GM12891 (cell line): ENCODE measurements at regions not wholly inside any gene's neighbourhood (a gene's known extent, or its start where the extent isn't known, plus 50 kb on each side); places are given as distances from the start of the nearest gene placed in this dataset.

Experiments used
- DNase-seq: peaks from one replicate; pipeline ENCODE4 v3.0.0; 2011; ENCODE audit warnings: low spot score; ENCODE audit not compliant: insufficient read length
- FAIRE-seq: peaks from 2 replicates; lab custom pipeline; 2011; peaks lifted over from hg19 to GRCh38; lab: Jason Lieb, UNC
- PAX5 ChIP-seq: IDR thresholded peaks from 2 replicates; pipeline ENCODE4 v1.6.1; 2011; ENCODE audit warnings: low read length, moderate library complexity, mild to moderate bottlenecking; ENCODE audit not compliant: insufficient read depth, severe bottlenecking
- POLR2A ChIP-seq: IDR thresholded peaks from 2 replicates; pipeline ENCODE4 v1.6.1; 2011; ENCODE audit warnings: low read depth, low read length, control low read depth
- POLR2AphosphoS5 ChIP-seq: IDR thresholded peaks from 2 replicates; pipeline ENCODE4 v1.6.1; 2011; ENCODE audit warnings: low read depth, low read length, control low read depth
- POU2F2 ChIP-seq: IDR thresholded peaks from 2 replicates; pipeline ENCODE4 v1.6.1; 2011; ENCODE audit warnings: low read depth, mild to moderate bottlenecking, control low read depth, low read length, moderate library complexity
- SPI1 ChIP-seq: IDR thresholded peaks from 2 replicates; pipeline ENCODE4 v1.6.1; 2011; ENCODE audit warnings: low read depth, low read length, control low read depth
- TAF1 ChIP-seq: IDR thresholded peaks from 2 replicates; pipeline ENCODE4 v1.6.1; 2011; ENCODE audit warnings: low read depth, low read length, control low read depth

DNA sequence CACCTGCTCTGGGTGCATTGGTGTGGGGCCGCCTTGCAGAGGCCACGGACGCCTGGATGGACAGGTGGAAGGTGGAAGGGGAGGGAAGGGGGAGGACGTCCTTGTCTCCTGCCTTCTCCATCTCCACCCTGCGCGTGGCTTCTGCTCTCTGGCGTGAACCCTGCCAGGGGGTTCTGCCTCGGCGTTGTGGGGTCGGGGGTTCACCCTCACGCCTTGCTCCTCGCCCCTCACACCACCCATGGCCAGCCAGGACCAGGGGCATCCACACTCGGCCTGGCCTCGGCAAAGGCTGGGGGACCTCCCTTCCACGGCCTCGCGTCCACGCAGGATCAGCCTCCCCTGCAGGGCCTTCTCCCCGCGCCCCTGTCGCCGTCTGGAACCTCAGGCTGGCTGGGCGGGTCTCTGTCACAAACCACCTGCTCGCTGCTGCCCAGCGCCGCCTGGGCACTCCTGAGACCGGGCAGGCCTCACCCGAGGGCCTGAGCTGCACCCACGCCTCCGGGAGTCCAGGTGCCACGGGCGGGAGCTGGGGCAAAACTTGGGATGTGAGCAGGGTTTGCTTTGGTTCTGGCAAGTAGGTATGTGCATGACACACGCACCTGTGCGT, 655.9 kb downstream of the GALR1 start:
- FAIRE-seq (no peak), DNase-seq (no peak)
- TF ChIP-seq POLR2A (no peak), SPI1 (no peak), POU2F2 (no peak), PAX5 (no peak), TAF1 (no peak), POLR2AphosphoS5 (no peak)

DNA sequence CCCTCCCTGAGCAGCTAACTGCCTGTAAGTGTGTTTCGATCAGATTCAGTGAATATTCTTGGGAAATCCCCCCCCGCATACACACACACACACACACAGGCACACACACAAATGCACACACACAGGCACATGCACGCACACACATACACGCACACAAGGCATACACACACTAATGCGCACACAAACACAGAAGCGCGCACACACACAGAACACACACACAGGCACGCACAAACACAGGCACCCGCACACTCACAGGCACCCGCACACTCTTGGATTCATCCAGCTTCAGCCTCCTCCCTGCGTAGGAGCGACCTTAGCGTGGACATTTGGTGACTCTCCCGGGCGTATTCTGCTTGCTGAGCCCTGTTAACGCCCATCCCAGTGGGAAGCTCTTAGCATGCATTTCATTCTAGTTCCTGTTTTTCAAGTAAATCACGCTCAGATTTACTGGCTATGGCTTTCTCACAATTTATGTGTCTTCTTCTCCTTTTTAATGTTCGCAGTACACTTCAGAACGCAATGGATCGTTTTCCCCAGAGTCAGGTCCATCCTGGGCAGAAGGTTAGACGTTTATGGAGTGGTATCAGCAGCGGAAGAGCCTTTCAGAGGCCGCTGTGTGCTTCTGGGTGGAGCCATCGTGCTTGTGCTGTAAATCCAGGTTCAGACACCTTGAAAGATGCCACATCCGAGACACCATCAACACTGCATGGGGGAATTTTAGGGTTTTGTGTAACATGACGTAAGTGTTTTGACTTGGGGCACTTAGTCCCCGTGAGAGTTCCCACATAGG, 656.6 kb downstream of the GALR1 start:
- FAIRE-seq: no peak
- DNase-seq: no peak
- TF ChIP-seq SPI1: no peak
- no peak for TF ChIP-seq POU2F2
- no peak for TF ChIP-seq PAX5
- no peak for TF ChIP-seq TAF1
- TF ChIP-seq POLR2A: no peak
- TF ChIP-seq POLR2AphosphoS5: no peak

DNA sequence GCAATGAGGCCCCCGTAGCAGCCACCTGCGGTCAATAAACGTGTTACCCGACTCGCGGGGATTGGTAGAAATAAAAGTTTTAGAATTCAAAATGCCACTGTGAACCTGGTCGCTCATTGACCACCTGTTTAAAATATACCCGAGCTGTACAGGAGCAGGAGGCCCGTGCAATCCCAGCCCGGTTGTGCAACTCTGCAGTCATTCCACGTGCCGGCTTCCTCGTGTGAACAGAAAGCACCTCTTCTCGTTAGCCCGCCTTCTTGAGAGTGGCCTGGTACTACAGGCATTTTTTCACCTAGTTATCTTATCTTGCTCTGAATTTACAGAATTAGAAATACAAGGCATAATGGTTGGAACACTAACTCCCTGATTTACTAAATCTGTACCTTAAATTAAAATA, 660.7 kb downstream of the GALR1 start:
- DNase-seq: no peak
- FAIRE-seq: no peak
- TF ChIP-seq SPI1: no peak
- TF ChIP-seq POLR2A: no peak

DNA sequence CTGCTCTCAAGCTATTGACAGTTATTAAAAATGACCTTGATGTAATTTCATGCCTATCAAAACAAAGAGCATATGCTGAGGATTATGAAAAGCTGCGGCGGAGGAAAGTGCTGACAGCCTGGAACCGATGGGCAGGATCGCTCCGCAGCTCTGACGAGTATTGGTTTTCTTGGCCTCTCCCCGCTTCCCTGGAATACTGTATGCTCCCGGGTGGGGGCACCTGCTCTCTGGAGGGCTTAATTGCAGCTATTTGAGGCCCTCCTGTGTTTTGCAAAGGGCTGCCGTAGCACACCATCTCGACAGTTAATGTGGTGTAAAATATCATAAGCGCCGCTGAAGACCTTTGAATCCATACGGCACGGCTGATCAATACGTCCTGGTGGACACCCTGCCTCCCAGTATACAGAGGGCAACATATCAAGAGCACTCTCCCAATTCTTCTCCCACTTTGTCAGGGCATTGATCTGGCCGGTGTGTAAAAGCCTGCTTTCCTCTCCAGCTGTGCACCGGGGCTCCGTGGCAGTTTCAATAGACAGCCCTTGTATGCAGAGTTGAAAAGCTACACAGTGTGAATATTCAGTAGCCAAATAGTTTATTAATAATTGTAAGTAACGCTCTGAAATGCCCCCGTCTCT, 662.4 kb downstream of the GALR1 start:
- FAIRE-seq: no peak

DNA sequence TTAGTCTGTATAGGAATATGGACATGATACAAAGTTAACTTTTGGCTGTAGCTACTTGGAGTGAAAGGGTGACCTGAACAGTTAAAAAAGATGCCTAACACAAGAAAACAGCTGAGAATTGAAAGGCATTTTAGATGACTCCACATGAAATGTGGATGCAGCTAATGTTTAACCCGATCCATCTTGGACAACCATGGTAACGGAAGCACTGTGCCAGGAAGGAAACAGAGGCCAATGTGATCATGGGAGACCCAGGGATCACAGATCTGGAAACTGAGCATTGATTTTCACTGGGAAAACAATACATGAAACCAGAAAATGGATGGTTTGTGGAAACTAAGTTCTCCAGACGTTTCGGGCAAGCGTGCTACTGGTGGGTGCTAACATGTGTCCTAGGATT, 669.1 kb downstream of the GALR1 start:
- TF ChIP-seq PAX5 (no peak), POLR2AphosphoS5 (no peak), TAF1 (no peak), POU2F2 (no peak), SPI1 (no peak), POLR2A (no peak)
- no peak for FAIRE-seq
- no peak for DNase-seq

More for the DNA sequence above, 662.4 kb downstream of the GALR1 start:
- no peak for TF ChIP-seq SPI1
- no peak for TF ChIP-seq TAF1
- no peak for TF ChIP-seq POLR2A
- no peak for TF ChIP-seq PAX5
- TF ChIP-seq POLR2AphosphoS5: no peak
- no peak for TF ChIP-seq POU2F2
- no peak for DNase-seq

DNA sequence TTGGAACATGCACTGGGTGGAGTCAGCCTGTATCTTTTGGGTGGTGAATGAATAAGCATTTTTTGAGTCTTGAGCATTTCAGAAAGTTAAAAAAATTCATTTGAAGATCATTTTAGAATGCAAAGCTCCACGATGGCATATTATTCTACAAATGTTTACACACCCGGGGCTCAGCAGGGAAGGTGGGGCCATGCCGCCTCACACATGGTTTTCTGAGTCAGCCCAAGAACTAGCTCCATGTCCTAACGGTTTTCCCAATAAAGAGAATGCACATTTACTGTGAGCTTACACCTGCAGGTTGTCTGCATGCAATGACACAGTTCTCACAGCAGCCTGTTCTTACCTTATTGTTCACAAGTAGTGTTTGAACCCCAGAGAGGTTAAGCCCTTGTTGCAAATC, 670.3 kb downstream of the GALR1 start:
- DNase-seq (no peak), FAIRE-seq (no peak)
- TF ChIP-seq POLR2A: no peak
- TF ChIP-seq PAX5: no peak

DNA sequence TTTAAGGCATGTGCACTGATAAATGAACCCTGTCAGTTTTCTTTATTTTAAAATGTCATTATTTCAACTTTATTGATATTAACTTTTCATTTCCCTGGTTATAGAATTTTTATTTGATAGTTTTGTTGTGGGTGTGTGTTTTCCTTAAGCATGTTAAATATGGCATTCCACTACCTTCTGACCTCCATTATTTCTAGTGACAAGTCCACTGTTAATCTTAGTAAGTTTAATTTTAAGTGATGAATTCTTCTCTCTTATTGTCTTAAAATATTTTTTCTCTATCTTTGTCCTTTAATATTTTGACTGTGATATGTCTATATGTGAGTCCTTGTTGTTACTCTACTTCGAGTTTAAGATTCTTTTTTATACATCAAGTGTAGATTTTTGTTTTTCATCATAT, 685.7 kb downstream of the GALR1 start:
- TF ChIP-seq POLR2AphosphoS5: no peak
- no peak for TF ChIP-seq PAX5
- no peak for TF ChIP-seq POLR2A
- TF ChIP-seq SPI1: no peak
- TF ChIP-seq TAF1: no peak
- no peak for TF ChIP-seq POU2F2
- no peak for FAIRE-seq
- DNase-seq: no peak

DNA sequence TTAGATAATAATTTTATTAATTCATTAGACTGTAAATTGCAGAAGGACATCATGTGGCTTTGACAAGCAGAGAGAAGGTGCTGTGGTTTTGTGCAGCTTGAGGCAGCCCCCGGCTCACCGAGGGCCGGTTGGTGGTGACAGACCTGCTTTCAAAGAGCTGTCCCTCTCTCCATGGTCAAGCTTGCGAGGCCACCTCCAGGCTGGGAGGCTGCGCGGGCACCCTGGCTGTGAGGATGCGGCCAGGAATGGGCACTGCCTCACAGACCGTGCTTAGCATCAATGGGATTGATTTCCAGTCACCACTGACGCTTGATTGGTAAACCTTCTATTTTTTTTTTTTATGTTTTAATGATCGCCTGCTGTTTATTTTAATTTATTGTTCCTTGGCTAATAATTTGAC, 690.9 kb downstream of the GALR1 start:
- FAIRE-seq: no peak

DNA sequence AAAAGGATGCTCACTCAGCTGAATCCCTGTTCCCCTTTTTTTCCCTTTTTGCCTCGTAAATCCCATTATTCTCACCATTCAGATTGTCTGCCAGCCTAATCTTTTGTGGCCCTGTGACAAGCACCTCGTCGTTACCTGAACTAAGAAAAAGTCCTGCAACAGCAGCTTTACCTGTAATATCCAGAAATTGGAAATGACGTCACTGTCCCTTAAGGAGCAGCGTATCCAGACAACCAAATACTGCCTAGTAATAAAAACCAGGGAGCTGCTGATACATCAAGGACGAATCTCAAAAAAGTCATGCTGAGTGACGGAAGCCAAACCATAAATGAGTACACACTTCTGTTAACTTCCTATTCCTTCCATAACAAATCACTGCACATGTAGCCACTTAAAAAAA, 694.9 kb downstream of the GALR1 start:
- FAIRE-seq: no peak
- TF ChIP-seq POU2F2: no peak
- no peak for TF ChIP-seq PAX5
- TF ChIP-seq TAF1: no peak
- no peak for TF ChIP-seq POLR2A
- no peak for TF ChIP-seq POLR2AphosphoS5
- DNase-seq: no peak

More for the DNA sequence above, 690.9 kb downstream of the GALR1 start:
- TF ChIP-seq POLR2AphosphoS5 (no peak), PAX5 (no peak), TAF1 (no peak), SPI1 (no peak), POLR2A (no peak), POU2F2 (no peak)
- no peak for DNase-seq

DNA sequence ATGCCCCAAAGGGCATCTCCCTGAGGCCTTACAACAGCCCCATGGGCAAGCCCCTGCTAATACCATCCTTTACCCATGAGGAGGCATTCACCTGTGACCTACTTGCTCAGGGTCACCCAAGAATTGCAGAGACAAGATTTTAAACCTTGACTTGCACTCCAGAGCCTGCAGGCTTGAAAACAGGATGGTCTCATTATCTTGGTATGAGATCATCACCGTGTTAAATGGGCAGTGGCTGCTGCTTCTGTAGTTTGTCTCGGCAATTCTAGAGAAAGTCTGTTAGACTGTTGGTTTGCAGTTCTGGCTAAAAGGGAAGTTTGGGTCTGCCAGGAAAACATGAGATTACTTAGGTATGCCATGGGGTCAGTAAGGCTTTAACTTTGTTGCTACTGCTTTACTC, 698.9 kb downstream of the GALR1 start:
- TF ChIP-seq TAF1: no peak
- no peak for TF ChIP-seq POU2F2
- TF ChIP-seq PAX5: no peak
- FAIRE-seq (no peak), DNase-seq (no peak)
